Transverse colon (tissue), 4 donors: ENCODE measurements at regions not wholly inside any gene's neighbourhood (a gene's known extent, or its start where the extent isn't known, plus 50 kb on each side); places are given as distances from the start of the nearest gene placed in this dataset.

Experiments used
- CTCF ChIP-seq, 5 experiments: fragments of 200-600 bp in 3 of 5; fragments of 450-650 bp in 2 of 5; sonication (generic) in 3 of 5; IDR thresholded peaks; 1 replicate in 2 of 5; 2 replicates in 3 of 5; pipeline ENCODE4 v1.5.1; 2016 to 2017; ENCODE audit warnings: antibody characterized with exemption in 5 of 5, inconsistent platforms in 3 of 5, mild to moderate bottlenecking in 2 of 5, moderate library complexity in 1 of 5
- EP300 ChIP-seq: sonication (generic); formaldehyde crosslinking; IDR thresholded peaks from one replicate; pipeline ENCODE4 v1.6.1; 2017; ENCODE audit warnings: antibody characterized with exemption, low read depth
- POLR2A ChIP-seq: fragments of 450-650 bp; IDR thresholded peaks from one replicate; pipeline ENCODE4 v1.6.1; 2016; ENCODE audit warnings: antibody characterized with exemption, mild to moderate bottlenecking, moderate library complexity
- POLR2AphosphoS5 ChIP-seq, 3 donors: sonication (generic); formaldehyde crosslinking; IDR thresholded peaks; one replicate each; pipeline ENCODE4 v1.6.1; 2016; ENCODE audit warnings: antibody characterized with exemption in 3 of 3

GRCh38 chr18:55866006-55866405 is 278.0 kb upstream of the TCF4 start:
- TF ChIP-seq CTCF (IDR thresholded peaks at IDR 0.05) (no peak), POLR2A (no peak), POLR2AphosphoS5 (IDR thresholded peaks at IDR 0.05) (no peak), EP300 (no peak)
